ENCODE measurements at regions not wholly inside any gene's neighbourhood (a gene's known extent, or its start where the extent isn't known, plus 50 kb on each side); places are given as distances from the start of the nearest gene placed in this dataset.

- CTCF ChIA-PET = no interaction called here
- POLR2A ChIA-PET = no interaction called here
- H3K27me3 Mint-ChIP-seq = peaks cover 2% of the 10 kb centered on the region
- H3K9me3 ChIP-seq (ENCODE audit: control extremely low read depth in 1 of 3, control insufficient read depth in 2 of 3, insufficient read depth in 1 of 3, low read length in 2 of 3) = peaks cover 0 to 6% (median 0%) of the 10 kb centered on the region in 3 donors
- 70% methylated on average over 18 of the region's 19 CpGs for WGBS (ENCODE audit: insufficient coverage)
- no peak overlapping the region for H3K27ac ChIP-seq (ENCODE audit: low read length in 2 of 2)
- no peak overlapping the region for H3K4me3 Mint-ChIP-seq
- intact Hi-C loops (cut with micrococcal nuclease) = no loop called here
- H3K27me3 ChIP-seq (replicated peaks in 1 of 4; ENCODE audit: control extremely low read depth in 1 of 4, control insufficient read depth in 3 of 4, insufficient read depth in 4 of 4, low read length in 3 of 4) = no peaks in the 10 kb centered on the region
- H3K9ac ChIP-seq (ENCODE audit: low read length) = no peak overlapping the region
- no peaks in the 10 kb centered on the region for H3K79me2 ChIP-seq (ENCODE audit: control insufficient read depth, insufficient read depth, low read length)
- H3K4me2 ChIP-seq (replicated peaks; ENCODE audit: low read depth, low read length, poor library complexity, severe bottlenecking) = no peak overlapping the region
- DNase-seq (no peak), ATAC-seq (ENCODE audit: low read depth) (no peak)
- peaks cover 0 to 3% of the 10 kb centered on the region in 2 donors for H3K4me1 ChIP-seq (ENCODE audit: control insufficient read depth in 2 of 2, insufficient read depth in 2 of 2, low read length in 2 of 2)
- H3K4me3 ChIP-seq (ENCODE audit: control extremely low read depth in 1 of 5, extremely low read depth in 1 of 5, insufficient read depth in 1 of 5, low read depth in 2 of 5, low read length in 4 of 5) = no peak overlapping the region
- no peak overlapping the region for H2AFZ ChIP-seq (ENCODE audit: insufficient read depth, low read depth, low read length, poor library complexity, severe bottlenecking)
- H3K9me3 Mint-ChIP-seq (ENCODE audit: insufficient read depth) = peaks cover 2% of the 10 kb centered on the region
- no peaks in the 10 kb centered on the region for H4K20me1 ChIP-seq (ENCODE audit: control insufficient read depth, insufficient read depth, low read length, poor library complexity, severe bottlenecking)
- TF ChIP-seq EZH2 (IDR thresholded peaks at IDR 0.05; ENCODE audit: borderline replicate concordance, insufficient read depth, low read depth, low read length, poor library complexity, severe bottlenecking) (no peak), CTCF (IDR thresholded peaks at IDR 0.05) (no peak)
- peaks cover 4% of the 10 kb centered on the region for H3K4me1 Mint-ChIP-seq
- no peak overlapping the region for H3K27ac Mint-ChIP-seq
- no peaks in the 10 kb centered on the region for H3K36me3 ChIP-seq (replicated peaks in 1 of 2; ENCODE audit: control extremely low read depth in 1 of 2, control insufficient read depth in 1 of 2, extremely low read depth in 1 of 2, insufficient read depth in 2 of 2, low read length in 1 of 2)
These were observed 162.3 kb upstream of the ZNF536 start for GRCh38 chr19:30209617-30210600.

- H3K9ac ChIP-seq (ENCODE audit: low read length) = no peak overlapping the region
- no peaks in the 10 kb centered on the region for H4K20me1 ChIP-seq (ENCODE audit: control insufficient read depth, insufficient read depth, low read length, poor library complexity, severe bottlenecking)
- no peaks in the 10 kb centered on the region for H3K36me3 ChIP-seq (replicated peaks in 1 of 2; ENCODE audit: control extremely low read depth in 1 of 2, control insufficient read depth in 1 of 2, extremely low read depth in 1 of 2, insufficient read depth in 2 of 2, low read length in 1 of 2)
- no peak for DNase-seq
- intact Hi-C loops (cut with micrococcal nuclease) = no loop called here
- H3K4me1 ChIP-seq (ENCODE audit: control insufficient read depth in 2 of 2, insufficient read depth in 2 of 2, low read length in 2 of 2) = peaks cover 0 to 3% of the 10 kb centered on the region in 2 donors
- ChIA-PET POLR2A (no interaction called here), CTCF (no interaction called here)
- H3K27me3 ChIP-seq (replicated peaks in 1 of 4; ENCODE audit: control extremely low read depth in 1 of 4, control insufficient read depth in 3 of 4, insufficient read depth in 4 of 4, low read length in 3 of 4) = no peaks in the 10 kb centered on the region
- H3K27ac ChIP-seq (ENCODE audit: low read length in 2 of 2) = no peak overlapping the region
- Mint-ChIP-seq H3K4me1 (peaks cover 5% of the 10 kb centered on the region), H3K27ac (no peak overlapping the region), H3K4me3 (no peak overlapping the region), H3K9me3 (ENCODE audit: insufficient read depth) (no peaks in the 10 kb centered on the region), H3K27me3 (peaks cover 6% of the 10 kb centered on the region)
- H3K9me3 ChIP-seq (ENCODE audit: control extremely low read depth in 1 of 3, control insufficient read depth in 2 of 3, insufficient read depth in 1 of 3, low read length in 2 of 3) = peaks cover 0 to 3% (median 0%) of the 10 kb centered on the region in 3 donors
- ATAC-seq (ENCODE audit: low read depth) = no peak
- no peak overlapping the region for H3K4me2 ChIP-seq (replicated peaks; ENCODE audit: low read depth, low read length, poor library complexity, severe bottlenecking)
- WGBS (ENCODE audit: insufficient coverage) = 87% methylated on average over 12 of the region's 12 CpGs
- no peak overlapping the region for H2AFZ ChIP-seq (ENCODE audit: insufficient read depth, low read depth, low read length, poor library complexity, severe bottlenecking)
- TF ChIP-seq EZH2 (IDR thresholded peaks at IDR 0.05; ENCODE audit: borderline replicate concordance, insufficient read depth, low read depth, low read length, poor library complexity, severe bottlenecking) = no peak
- TF ChIP-seq CTCF (IDR thresholded peaks at IDR 0.05) = no peak
- H3K79me2 ChIP-seq (ENCODE audit: control insufficient read depth, insufficient read depth, low read length) = no peaks in the 10 kb centered on the region
- no peak overlapping the region for H3K4me3 ChIP-seq (ENCODE audit: control extremely low read depth in 1 of 5, extremely low read depth in 1 of 5, insufficient read depth in 1 of 5, low read depth in 2 of 5, low read length in 4 of 5)
These were observed 159.6 kb upstream of the ZNF536 start for GRCh38 chr19:30212574-30212973.
